H1 (cell line): ENCODE measurements at regions not wholly inside any gene's neighbourhood (a gene's known extent, or its start where the extent isn't known, plus 50 kb on each side); places are given as distances from the start of the nearest gene placed in this dataset.

Experiments
- CEBPB ChIP-seq: IDR thresholded peaks from 2 replicates; pipeline ENCODE4 v1.6.1; 2012; ENCODE audit warnings: low read depth, low read length
- CTCF ChIP-seq, 3 experiments: IDR thresholded peaks; 1 replicate in 2 of 3; 2 replicates in 1 of 3; pipeline versions ENCODE4 v1.5.1 to v1.6.1; 2011; ENCODE audit warnings: low read length in 3 of 3, mild to moderate bottlenecking in 3 of 3, inconsistent platforms in 2 of 3, low read depth in 1 of 3, moderate library complexity in 1 of 3; ENCODE audit not compliant: insufficient read depth in 1 of 3; ENCODE audit errors: control extremely low read depth in 1 of 3
- E2F6 ChIP-seq: IDR thresholded peaks from 2 replicates; pipeline ENCODE4 v1.6.1; 2012; ENCODE audit warnings: inconsistent platforms
- EZH2 ChIP-seq: fragments of 200-600 bp; sonication (generic); IDR thresholded peaks from 2 replicates; pipeline ENCODE4 v1.7.1; 2012; ENCODE audit warnings: low read depth, mild to moderate bottlenecking, moderate library complexity, low read length, inconsistent platforms; ENCODE audit not compliant: severe bottlenecking
- RAD21 ChIP-seq, 2 experiments: IDR thresholded peaks in 1 of 2; conservative IDR thresholded peaks in 1 of 2; 2 replicates each; pipeline ENCODE4 v1.6.1; 2011; ENCODE audit warnings: low read depth in 2 of 2, low read length in 2 of 2, improper control_type of control experiment in 1 of 2, inconsistent platforms in 1 of 2, mild to moderate bottlenecking in 1 of 2, moderate library complexity in 1 of 2
- TAF1 ChIP-seq: IDR thresholded peaks from 2 replicates; pipeline ENCODE4 v1.6.1; 2011; ENCODE audit warnings: mild to moderate bottlenecking, low read depth, low read length
- USF2 ChIP-seq: IDR thresholded peaks from 2 replicates; pipeline ENCODE4 v1.6.1; 2011; ENCODE audit warnings: low read length, improper control_type of control experiment
- YY1 ChIP-seq: IDR thresholded peaks from 2 replicates; pipeline ENCODE4 v1.6.1; 2011; ENCODE audit warnings: low read depth, mild to moderate bottlenecking, low read length

- TF ChIP-seq CEBPB (no peak), YY1 (no peak), RAD21 (IDR thresholded peaks at IDR 0.05 in 1 of 2, conservative IDR thresholded peaks at IDR 0.05 in 1 of 2; ENCODE audit: low read depth in 2 of 2, low read length in 2 of 2) (no peak), CTCF (IDR thresholded peaks at IDR 0.05; ENCODE audit: control extremely low read depth in 1 of 3, insufficient read depth in 1 of 3, low read depth in 1 of 3, low read length in 3 of 3) (no peak), USF2 (no peak), E2F6 (no peak), EZH2 (no peak), TAF1 (no peak)
Observed at GRCh38 chr2:182482511-182482910, 55.7 kb upstream of the PDE1A start.
